ENCODE measurements at regions not wholly inside any gene's neighbourhood (a gene's known extent, or its start where the extent isn't known, plus 50 kb on each side); places are given as distances from the start of the nearest gene placed in this dataset.

DNA sequence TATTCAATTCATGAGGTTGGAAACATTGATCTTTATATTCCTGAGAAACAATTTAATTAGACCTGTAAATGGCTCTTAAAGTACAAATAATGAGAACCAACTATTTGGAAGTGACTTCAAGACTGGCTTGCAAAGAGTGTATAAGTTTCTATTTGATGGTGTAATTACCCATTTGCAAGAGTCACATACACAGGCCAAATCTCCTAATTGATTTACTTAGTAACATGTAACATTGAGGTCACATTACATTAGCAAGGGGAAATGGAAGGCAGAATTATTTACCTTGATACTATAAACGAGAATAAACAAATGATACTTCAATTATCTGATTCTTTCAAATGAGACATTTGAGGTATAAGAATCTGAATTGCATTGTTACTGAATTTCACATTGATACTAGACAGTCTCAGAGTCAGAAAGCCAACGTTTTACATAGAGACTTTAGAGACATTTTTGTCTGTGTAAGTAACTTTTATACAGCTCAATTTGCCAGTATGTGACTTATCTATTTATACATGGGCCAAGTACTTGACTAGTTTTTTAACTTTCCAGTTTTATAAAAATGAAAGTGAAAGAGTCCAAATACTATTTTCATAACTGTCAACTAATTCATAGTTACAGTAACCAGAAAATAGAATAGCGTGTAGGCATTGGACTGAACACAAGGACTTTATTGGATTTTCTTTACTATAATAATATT is 95.6 kb upstream of the RFC3 start:
- TF ChIP-seq CTCF (conservative IDR thresholded peaks at IDR 0.05 in 1 of 2, IDR thresholded peaks at IDR 0.05 in 1 of 2; ENCODE audit: extremely low read depth in 1 of 2, insufficient read depth in 1 of 2, low read depth in 1 of 2, low read length in 2 of 2) (no peak), EZH2 (IDR thresholded peaks at IDR 0.05; ENCODE audit: borderline replicate concordance, low read length) (no peak)
